GM10266 (cell line): ENCODE measurements at regions not wholly inside any gene's neighbourhood (a gene's known extent, or its start where the extent isn't known, plus 50 kb on each side); places are given as distances from the start of the nearest gene placed in this dataset.

Experiments used
- DNase-seq: peaks from one replicate; pipeline ENCODE4 v3.0.0; 2012; ENCODE audit errors: extremely low spot score
- CTCF ChIP-seq: IDR thresholded peaks from 2 replicates; pipeline ENCODE4 v1.5.1; 2012; ENCODE audit warnings: mild to moderate bottlenecking, low read depth; ENCODE audit not compliant: control insufficient read depth, insufficient read depth; ENCODE audit errors: missing control alignments

- no peak for TF ChIP-seq CTCF
- no peak for DNase-seq
These were observed 52.2 kb upstream of the CD83 start for GRCh38 chr6:14065350-14065749.

- peak; percentile 60 for TF ChIP-seq CTCF
- DNase-seq = peak; percentile 57
These were observed 50.7 kb upstream of the CD83 start for GRCh38 chr6:14066782-14067406.

- no peak for DNase-seq
- TF ChIP-seq CTCF = no peak
These were observed 49.9 kb upstream of the CD83 start for GRCh38 chr6:14067656-14068055.
